Astrocyte (in vitro differentiated cells and primary cell): ENCODE measurements at regions not wholly inside any gene's neighbourhood (a gene's known extent, or its start where the extent isn't known, plus 50 kb on each side); places are given as distances from the start of the nearest gene placed in this dataset.

Experiments used
- DNase-seq: peaks from one replicate; pipeline ENCODE4 v3.0.0-alpha.2; 2010; ENCODE audit warnings: low read depth
- FAIRE-seq: peaks from 2 replicates; lab custom pipeline; 2011; peaks lifted over from hg19 to GRCh38; lab: Jason Lieb, UNC
- H2AFZ ChIP-seq: 2 replicates; pipeline ENCODE4 v1.6.0; 2012; ENCODE audit warnings: low read depth, low read length, inconsistent platforms
- H3K27ac ChIP-seq: 2 replicates; pipeline ENCODE4 v1.5.1; 2011; ENCODE audit warnings: low read depth, low read length, inconsistent platforms
- H3K27me3 ChIP-seq: 2 replicates; pipeline ENCODE4 v1.6.0; 2011; ENCODE audit warnings: low read length, inconsistent platforms; ENCODE audit not compliant: insufficient read depth
- H3K36me3 ChIP-seq: 2 replicates; pipeline ENCODE4 v1.5.1; 2011; ENCODE audit warnings: low read length, inconsistent platforms; ENCODE audit not compliant: insufficient read depth
- H3K4me1 ChIP-seq: 2 replicates; pipeline ENCODE4 v1.5.1; 2011; ENCODE audit warnings: low read length, inconsistent platforms; ENCODE audit not compliant: insufficient read depth
- H3K4me2 ChIP-seq: 2 replicates; pipeline ENCODE4 v1.6.0; 2012; ENCODE audit warnings: low read length, inconsistent platforms
- H3K4me3 ChIP-seq: 2 replicates; pipeline ENCODE4 v1.5.1; 2011; ENCODE audit warnings: low read depth, mild to moderate bottlenecking, low read length, inconsistent platforms; ENCODE audit not compliant: insufficient read depth
- H3K79me2 ChIP-seq: 2 replicates; pipeline ENCODE4 v1.6.0; 2012; ENCODE audit warnings: mild to moderate bottlenecking, low read length, inconsistent platforms; ENCODE audit not compliant: insufficient read depth
- H3K9ac ChIP-seq: 2 replicates; pipeline ENCODE4 v1.6.0; 2012; ENCODE audit warnings: mild to moderate bottlenecking, low read length, inconsistent platforms
- H3K9me3 ChIP-seq: 2 replicates; pipeline ENCODE4 v1.5.1; 2012; ENCODE audit warnings: low read depth, mild to moderate bottlenecking, low read length, inconsistent platforms; ENCODE audit not compliant: insufficient read depth
- H4K20me1 ChIP-seq: 2 replicates; pipeline ENCODE4 v1.6.0; 2012; ENCODE audit warnings: low read length, inconsistent platforms; ENCODE audit not compliant: insufficient read depth
- H3K27ac Mint-ChIP-seq: one replicate; pipeline ENCODE4 v1.8.0; 2021; ENCODE audit warnings: mild to moderate bottlenecking, mixed read lengths; ENCODE audit not compliant: unreplicated experiment
- H3K27me3 Mint-ChIP-seq: one replicate; pipeline ENCODE4 v1.8.0; 2021; ENCODE audit warnings: low read depth, mixed read lengths; ENCODE audit not compliant: unreplicated experiment
- H3K36me3 Mint-ChIP-seq: one replicate; pipeline ENCODE4 v1.8.0; 2021; ENCODE audit warnings: low read depth, mixed read lengths; ENCODE audit not compliant: unreplicated experiment
- H3K4me1 Mint-ChIP-seq: one replicate; pipeline ENCODE4 v1.8.0; 2021; ENCODE audit warnings: low read depth, mixed read lengths; ENCODE audit not compliant: unreplicated experiment
- H3K4me3 Mint-ChIP-seq: one replicate; pipeline ENCODE4 v1.8.0; 2021; ENCODE audit warnings: mild to moderate bottlenecking, moderate library complexity, mixed read lengths; ENCODE audit not compliant: unreplicated experiment
- H3K9me3 Mint-ChIP-seq: one replicate; pipeline ENCODE4 v1.8.0; 2021; ENCODE audit warnings: mild to moderate bottlenecking, mixed read lengths; ENCODE audit not compliant: unreplicated experiment
- CTCF ChIP-seq: IDR thresholded peaks from 2 replicates; pipeline ENCODE4 v1.5.1; 2011; ENCODE audit warnings: low read depth, mild to moderate bottlenecking, inconsistent platforms, low read length, moderate library complexity; ENCODE audit not compliant: insufficient read depth
- EZH2 ChIP-seq: IDR thresholded peaks from 2 replicates; pipeline ENCODE4 v1.6.1; 2012; ENCODE audit warnings: mild to moderate bottlenecking, low read length, inconsistent platforms; ENCODE audit not compliant: insufficient read depth

GRCh38 chr3:152664766-152665165 lies 170.2 kb upstream of the P2RY1 start:
- no peak overlapping the region for H3K4me3 ChIP-seq
- Mint-ChIP-seq H3K27ac (no peak overlapping the region), H3K9me3 (peaks cover 4% of the 10 kb centered on the region), H3K27me3 (no peaks in the 10 kb centered on the region), H3K4me3 (no peak overlapping the region), H3K4me1 (no peaks in the 10 kb centered on the region), H3K36me3 (no peaks in the 10 kb centered on the region)
- H3K9me3 ChIP-seq = no peaks in the 10 kb centered on the region
- no peak for FAIRE-seq
- H3K4me2 ChIP-seq = no peak overlapping the region
- no peaks in the 10 kb centered on the region for H3K4me1 ChIP-seq
- H3K79me2 ChIP-seq = no peaks in the 10 kb centered on the region
- no peak for DNase-seq
- no peaks in the 10 kb centered on the region for H3K27me3 ChIP-seq
- no peak overlapping the region for H2AFZ ChIP-seq
- H4K20me1 ChIP-seq = no peaks in the 10 kb centered on the region
- no peak overlapping the region for H3K9ac ChIP-seq
- H3K36me3 ChIP-seq = no peaks in the 10 kb centered on the region
- H3K27ac ChIP-seq = no peak overlapping the region
- TF ChIP-seq CTCF (no peak), EZH2 (no peak)

GRCh38 chr3:152667267-152667666 lies 167.7 kb upstream of the P2RY1 start:
- Histone ChIP-seq H3K9me3 (no peaks in the 10 kb centered on the region), H2AFZ (no peak overlapping the region), H3K4me3 (no peak overlapping the region), H3K27me3 (no peaks in the 10 kb centered on the region), H4K20me1 (no peaks in the 10 kb centered on the region), H3K36me3 (no peaks in the 10 kb centered on the region), H3K27ac (no peak overlapping the region), H3K9ac (no peak overlapping the region), H3K79me2 (no peaks in the 10 kb centered on the region), H3K4me1 (no peaks in the 10 kb centered on the region), H3K4me2 (no peak overlapping the region)
- Mint-ChIP-seq H3K27ac (no peak overlapping the region), H3K4me3 (no peak overlapping the region), H3K36me3 (no peaks in the 10 kb centered on the region), H3K27me3 (no peaks in the 10 kb centered on the region), H3K4me1 (no peaks in the 10 kb centered on the region), H3K9me3 (peaks cover 4% of the 10 kb centered on the region)
- FAIRE-seq (no peak), DNase-seq (no peak)
- TF ChIP-seq CTCF (no peak), EZH2 (no peak)

GRCh38 chr3:152669560-152669959 lies 165.4 kb upstream of the P2RY1 start:
- no peak overlapping the region for H2AFZ ChIP-seq
- FAIRE-seq (no peak), DNase-seq (no peak)
- no peaks in the 10 kb centered on the region for H3K36me3 ChIP-seq
- no peaks in the 10 kb centered on the region for H4K20me1 ChIP-seq
- TF ChIP-seq EZH2 (no peak), CTCF (no peak)
- H3K9me3 ChIP-seq = no peaks in the 10 kb centered on the region
- H3K27me3 Mint-ChIP-seq = no peaks in the 10 kb centered on the region
- H3K4me2 ChIP-seq = no peak overlapping the region
- no peak overlapping the region for H3K9ac ChIP-seq
- no peak overlapping the region for H3K4me3 ChIP-seq
- no peak overlapping the region for H3K4me3 Mint-ChIP-seq
- no peaks in the 10 kb centered on the region for H3K79me2 ChIP-seq
- H3K27ac Mint-ChIP-seq = no peak overlapping the region
- H3K36me3 Mint-ChIP-seq = no peaks in the 10 kb centered on the region
- no peaks in the 10 kb centered on the region for H3K27me3 ChIP-seq
- H3K27ac ChIP-seq = no peak overlapping the region
- H3K4me1 Mint-ChIP-seq = no peaks in the 10 kb centered on the region
- H3K9me3 Mint-ChIP-seq = no peaks in the 10 kb centered on the region
- no peaks in the 10 kb centered on the region for H3K4me1 ChIP-seq
